ENCODE measurements at regions not wholly inside any gene's neighbourhood (a gene's known extent, or its start where the extent isn't known, plus 50 kb on each side); places are given as distances from the start of the nearest gene placed in this dataset.

- TF ChIP-seq, protein P1, sequence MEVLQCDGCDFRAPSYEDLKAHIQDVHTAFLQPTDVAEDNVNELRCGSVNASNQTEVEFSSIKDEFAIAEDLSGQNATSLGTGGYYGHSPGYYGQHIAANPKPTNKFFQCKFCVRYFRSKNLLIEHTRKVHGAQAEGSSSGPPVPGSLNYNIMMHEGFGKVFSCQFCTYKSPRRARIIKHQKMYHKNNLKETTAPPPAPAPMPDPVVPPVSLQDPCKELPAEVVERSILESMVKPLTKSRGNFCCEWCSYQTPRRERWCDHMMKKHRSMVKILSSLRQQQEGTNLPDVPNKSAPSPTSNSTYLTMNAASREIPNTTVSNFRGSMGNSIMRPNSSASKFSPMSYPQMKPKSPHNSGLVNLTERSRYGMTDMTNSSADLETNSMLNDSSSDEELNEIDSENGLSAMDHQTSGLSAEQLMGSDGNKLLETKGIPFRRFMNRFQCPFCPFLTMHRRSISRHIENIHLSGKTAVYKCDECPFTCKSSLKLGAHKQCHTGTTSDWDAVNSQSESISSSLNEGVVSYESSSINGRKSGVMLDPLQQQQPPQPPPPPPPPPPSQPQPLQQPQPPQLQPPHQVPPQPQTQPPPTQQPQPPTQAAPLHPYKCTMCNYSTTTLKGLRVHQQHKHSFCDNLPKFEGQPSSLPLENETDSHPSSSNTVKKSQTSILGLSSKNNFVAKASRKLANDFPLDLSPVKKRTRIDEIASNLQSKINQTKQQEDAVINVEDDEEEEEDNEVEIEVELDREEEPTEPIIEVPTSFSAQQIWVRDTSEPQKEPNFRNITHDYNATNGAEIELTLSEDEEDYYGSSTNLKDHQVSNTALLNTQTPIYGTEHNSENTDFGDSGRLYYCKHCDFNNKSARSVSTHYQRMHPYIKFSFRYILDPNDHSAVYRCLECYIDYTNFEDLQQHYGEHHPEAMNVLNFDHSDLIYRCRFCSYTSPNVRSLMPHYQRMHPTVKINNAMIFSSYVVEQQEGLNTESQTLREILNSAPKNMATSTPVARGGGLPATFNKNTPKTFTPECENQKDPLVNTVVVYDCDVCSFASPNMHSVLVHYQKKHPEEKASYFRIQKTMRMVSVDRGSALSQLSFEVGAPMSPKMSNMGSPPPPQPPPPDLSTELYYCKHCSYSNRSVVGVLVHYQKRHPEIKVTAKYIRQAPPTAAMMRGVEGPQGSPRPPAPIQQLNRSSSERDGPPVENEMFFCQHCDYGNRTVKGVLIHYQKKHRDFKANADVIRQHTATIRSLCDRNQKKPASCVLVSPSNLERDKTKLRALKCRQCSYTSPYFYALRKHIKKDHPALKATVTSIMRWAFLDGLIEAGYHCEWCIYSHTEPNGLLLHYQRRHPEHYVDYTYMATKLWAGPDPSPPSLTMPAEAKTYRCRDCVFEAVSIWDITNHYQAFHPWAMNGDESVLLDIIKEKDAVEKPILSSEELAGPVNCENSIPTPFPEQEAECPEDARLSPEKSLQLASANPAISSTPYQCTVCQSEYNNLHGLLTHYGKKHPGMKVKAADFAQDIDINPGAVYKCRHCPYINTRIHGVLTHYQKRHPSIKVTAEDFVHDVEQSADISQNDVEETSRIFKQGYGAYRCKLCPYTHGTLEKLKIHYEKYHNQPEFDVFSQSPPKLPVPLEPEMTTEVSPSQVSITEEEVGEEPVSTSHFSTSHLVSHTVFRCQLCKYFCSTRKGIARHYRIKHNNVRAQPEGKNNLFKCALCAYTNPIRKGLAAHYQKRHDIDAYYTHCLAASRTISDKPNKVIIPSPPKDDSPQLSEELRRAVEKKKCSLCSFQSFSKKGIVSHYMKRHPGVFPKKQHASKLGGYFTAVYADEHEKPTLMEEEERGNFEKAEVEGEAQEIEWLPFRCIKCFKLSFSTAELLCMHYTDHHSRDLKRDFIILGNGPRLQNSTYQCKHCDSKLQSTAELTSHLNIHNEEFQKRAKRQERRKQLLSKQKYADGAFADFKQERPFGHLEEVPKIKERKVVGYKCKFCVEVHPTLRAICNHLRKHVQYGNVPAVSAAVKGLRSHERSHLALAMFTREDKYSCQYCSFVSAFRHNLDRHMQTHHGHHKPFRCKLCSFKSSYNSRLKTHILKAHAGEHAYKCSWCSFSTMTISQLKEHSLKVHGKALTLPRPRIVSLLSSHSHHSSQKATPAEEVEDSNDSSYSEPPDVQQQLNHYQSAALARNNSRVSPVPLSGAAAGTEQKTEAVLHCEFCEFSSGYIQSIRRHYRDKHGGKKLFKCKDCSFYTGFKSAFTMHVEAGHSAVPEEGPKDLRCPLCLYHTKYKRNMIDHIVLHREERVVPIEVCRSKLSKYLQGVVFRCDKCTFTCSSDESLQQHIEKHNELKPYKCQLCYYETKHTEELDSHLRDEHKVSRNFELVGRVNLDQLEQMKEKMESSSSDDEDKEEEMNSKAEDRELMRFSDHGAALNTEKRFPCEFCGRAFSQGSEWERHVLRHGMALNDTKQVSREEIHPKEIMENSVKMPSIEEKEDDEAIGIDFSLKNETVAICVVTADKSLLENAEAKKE (CRISPR knock-in tag; IDR thresholded peaks at IDR 0.05): no peak
- TF ChIP-seq, protein P2, sequence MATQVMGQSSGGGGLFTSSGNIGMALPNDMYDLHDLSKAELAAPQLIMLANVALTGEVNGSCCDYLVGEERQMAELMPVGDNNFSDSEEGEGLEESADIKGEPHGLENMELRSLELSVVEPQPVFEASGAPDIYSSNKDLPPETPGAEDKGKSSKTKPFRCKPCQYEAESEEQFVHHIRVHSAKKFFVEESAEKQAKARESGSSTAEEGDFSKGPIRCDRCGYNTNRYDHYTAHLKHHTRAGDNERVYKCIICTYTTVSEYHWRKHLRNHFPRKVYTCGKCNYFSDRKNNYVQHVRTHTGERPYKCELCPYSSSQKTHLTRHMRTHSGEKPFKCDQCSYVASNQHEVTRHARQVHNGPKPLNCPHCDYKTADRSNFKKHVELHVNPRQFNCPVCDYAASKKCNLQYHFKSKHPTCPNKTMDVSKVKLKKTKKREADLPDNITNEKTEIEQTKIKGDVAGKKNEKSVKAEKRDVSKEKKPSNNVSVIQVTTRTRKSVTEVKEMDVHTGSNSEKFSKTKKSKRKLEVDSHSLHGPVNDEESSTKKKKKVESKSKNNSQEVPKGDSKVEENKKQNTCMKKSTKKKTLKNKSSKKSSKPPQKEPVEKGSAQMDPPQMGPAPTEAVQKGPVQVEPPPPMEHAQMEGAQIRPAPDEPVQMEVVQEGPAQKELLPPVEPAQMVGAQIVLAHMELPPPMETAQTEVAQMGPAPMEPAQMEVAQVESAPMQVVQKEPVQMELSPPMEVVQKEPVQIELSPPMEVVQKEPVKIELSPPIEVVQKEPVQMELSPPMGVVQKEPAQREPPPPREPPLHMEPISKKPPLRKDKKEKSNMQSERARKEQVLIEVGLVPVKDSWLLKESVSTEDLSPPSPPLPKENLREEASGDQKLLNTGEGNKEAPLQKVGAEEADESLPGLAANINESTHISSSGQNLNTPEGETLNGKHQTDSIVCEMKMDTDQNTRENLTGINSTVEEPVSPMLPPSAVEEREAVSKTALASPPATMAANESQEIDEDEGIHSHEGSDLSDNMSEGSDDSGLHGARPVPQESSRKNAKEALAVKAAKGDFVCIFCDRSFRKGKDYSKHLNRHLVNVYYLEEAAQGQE (IDR thresholded peaks at IDR 0.05; ENCODE audit: unreplicated experiment): no peak
- TF ChIP-seq, protein P3, sequence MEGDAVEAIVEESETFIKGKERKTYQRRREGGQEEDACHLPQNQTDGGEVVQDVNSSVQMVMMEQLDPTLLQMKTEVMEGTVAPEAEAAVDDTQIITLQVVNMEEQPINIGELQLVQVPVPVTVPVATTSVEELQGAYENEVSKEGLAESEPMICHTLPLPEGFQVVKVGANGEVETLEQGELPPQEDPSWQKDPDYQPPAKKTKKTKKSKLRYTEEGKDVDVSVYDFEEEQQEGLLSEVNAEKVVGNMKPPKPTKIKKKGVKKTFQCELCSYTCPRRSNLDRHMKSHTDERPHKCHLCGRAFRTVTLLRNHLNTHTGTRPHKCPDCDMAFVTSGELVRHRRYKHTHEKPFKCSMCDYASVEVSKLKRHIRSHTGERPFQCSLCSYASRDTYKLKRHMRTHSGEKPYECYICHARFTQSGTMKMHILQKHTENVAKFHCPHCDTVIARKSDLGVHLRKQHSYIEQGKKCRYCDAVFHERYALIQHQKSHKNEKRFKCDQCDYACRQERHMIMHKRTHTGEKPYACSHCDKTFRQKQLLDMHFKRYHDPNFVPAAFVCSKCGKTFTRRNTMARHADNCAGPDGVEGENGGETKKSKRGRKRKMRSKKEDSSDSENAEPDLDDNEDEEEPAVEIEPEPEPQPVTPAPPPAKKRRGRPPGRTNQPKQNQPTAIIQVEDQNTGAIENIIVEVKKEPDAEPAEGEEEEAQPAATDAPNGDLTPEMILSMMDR (conservative IDR thresholded peaks at IDR 0.05; ENCODE audit: low read depth in 2 of 2): no peak
- TF ChIP-seq NANOG (IDR thresholded peaks at IDR 0.05; ENCODE audit: borderline replicate concordance) (no peak), CREB1 (CRISPR knock-in tag; IDR thresholded peaks at IDR 0.05; ENCODE audit: low read depth) (no peak), ZNF331 (CRISPR knock-in tag; IDR thresholded peaks at IDR 0.05; ENCODE audit: low read depth) (no peak)
Observed at GRCh38 chr7:68717176-68717575, 881.1 kb upstream of the AUTS2 start (continued).
